ENCODE measurements at regions not wholly inside any gene's neighbourhood (a gene's known extent, or its start where the extent isn't known, plus 50 kb on each side); places are given as distances from the start of the nearest gene placed in this dataset.

DNA sequence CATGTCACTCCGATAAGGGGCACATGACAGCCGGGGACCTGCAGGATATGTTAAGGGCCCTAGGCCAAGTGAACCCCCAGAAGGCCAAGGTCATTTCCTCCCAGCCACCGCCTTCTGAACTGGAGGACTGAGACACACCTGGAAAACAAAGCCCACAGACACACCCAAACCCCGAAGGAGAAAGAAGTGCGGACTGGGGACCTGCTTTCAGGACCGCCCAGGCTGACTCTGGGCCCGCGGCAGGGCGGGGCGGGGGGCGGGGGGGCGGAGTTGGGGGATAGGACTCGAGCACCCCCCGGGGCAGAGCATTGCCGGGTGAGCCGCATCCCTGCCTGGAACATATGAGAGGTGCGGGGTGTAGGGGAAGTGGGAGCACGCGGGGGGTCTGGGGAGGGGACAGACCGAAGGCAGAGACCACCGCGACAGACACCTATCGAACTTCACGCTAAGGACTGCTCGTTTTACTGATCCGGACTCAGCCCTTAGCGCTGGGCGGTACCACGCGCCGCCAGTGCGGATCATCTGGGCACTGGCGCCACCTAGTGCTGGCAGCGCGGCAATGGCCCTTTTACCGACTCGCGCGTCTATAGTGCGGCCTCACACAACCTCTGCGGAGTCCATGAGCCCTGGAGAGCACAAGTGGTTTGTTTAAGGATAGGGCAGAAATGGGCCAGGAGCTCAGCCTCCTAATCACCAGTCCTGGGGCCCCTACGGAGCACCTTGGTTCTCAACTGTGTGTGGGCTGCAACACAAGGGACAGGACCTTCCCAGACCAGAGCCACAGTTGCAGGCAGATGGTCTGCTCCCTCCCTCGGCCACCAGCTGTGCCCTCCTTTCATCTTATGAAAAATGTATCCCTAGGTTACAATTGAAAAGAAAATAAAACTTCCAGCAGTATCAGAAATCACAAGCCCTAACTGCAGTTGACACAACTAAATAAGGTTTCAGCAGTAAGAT is 157.6 kb downstream of the HERPUD2 start (continued):
- TF ChIP-seq, protein P1, sequence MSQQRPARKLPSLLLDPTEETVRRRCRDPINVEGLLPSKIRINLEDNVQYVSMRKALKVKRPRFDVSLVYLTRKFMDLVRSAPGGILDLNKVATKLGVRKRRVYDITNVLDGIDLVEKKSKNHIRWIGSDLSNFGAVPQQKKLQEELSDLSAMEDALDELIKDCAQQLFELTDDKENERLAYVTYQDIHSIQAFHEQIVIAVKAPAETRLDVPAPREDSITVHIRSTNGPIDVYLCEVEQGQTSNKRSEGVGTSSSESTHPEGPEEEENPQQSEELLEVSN (IDR thresholded peaks at IDR 0.05; ENCODE audit: borderline replicate concordance in 1 of 2, extremely low read depth in 1 of 2, insufficient read depth in 1 of 2, insufficient read length in 1 of 2, low read depth in 1 of 2, low read length in 1 of 2, poor library complexity in 1 of 2, severe bottlenecking in 1 of 2), result peak in 1 of 2 experiments; percentile 45
- no peak for TF ChIP-seq MED1 (CRISPR knock-in tag; IDR thresholded peaks at IDR 0.05; ENCODE audit: borderline replicate concordance)
- no peak for TF ChIP-seq ZNF695 (CRISPR knock-in tag; IDR thresholded peaks at IDR 0.05)
- 0 out of 4 replicates have a peak, but pooled peaks of 1 of the 2 experiments have one; percentile 36 for TF ChIP-seq RCOR1 (IDR thresholded peaks at IDR 0.05; ENCODE audit: borderline replicate concordance in 1 of 2, low read depth in 2 of 2, low read length in 2 of 2)
- 0 out of 2 replicates have a peak, but pooled peaks have one; percentile 28 for TF ChIP-seq JUND (IDR thresholded peaks at IDR 0.05; ENCODE audit: borderline replicate concordance, low read depth, low read length)
- TF ChIP-seq JUND (tag; IDR thresholded peaks at IDR 0.05; ENCODE audit: borderline replicate concordance, low read depth, low read length), result no peak; the same call in 2 of the 3 replicates
- TF ChIP-seq POLR2G (IDR thresholded peaks at IDR 0.05; ENCODE audit: low read depth, low read length), result no peak
- peak; percentile 70 for TF ChIP-seq CREM (IDR thresholded peaks at IDR 0.05; ENCODE audit: low read depth)
- TF ChIP-seq RB1 (IDR thresholded peaks at IDR 0.05; ENCODE audit: low read depth), result peak; percentile 82
- TF ChIP-seq, protein P2, sequence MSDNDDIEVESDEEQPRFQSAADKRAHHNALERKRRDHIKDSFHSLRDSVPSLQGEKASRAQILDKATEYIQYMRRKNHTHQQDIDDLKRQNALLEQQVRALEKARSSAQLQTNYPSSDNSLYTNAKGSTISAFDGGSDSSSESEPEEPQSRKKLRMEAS (CRISPR knock-in tag; IDR thresholded peaks at IDR 0.05), result peak; percentile 31; the same call in 1 of the 2 replicates
- TF ChIP-seq MYBL2 (IDR thresholded peaks at IDR 0.05; ENCODE audit: low read depth), result no peak
- TF ChIP-seq MYBL2 (CRISPR knock-in tag; IDR thresholded peaks at IDR 0.05; ENCODE audit: borderline replicate concordance), result no peak
- TF ChIP-seq CCAR2 (IDR thresholded peaks at IDR 0.05; ENCODE audit: low read depth, low read length), result no peak
- TF ChIP-seq STAG1 (CRISPR knock-in tag; IDR thresholded peaks at IDR 0.05; ENCODE audit: borderline replicate concordance), result peak; percentile 81
- TF ChIP-seq, protein P3, sequence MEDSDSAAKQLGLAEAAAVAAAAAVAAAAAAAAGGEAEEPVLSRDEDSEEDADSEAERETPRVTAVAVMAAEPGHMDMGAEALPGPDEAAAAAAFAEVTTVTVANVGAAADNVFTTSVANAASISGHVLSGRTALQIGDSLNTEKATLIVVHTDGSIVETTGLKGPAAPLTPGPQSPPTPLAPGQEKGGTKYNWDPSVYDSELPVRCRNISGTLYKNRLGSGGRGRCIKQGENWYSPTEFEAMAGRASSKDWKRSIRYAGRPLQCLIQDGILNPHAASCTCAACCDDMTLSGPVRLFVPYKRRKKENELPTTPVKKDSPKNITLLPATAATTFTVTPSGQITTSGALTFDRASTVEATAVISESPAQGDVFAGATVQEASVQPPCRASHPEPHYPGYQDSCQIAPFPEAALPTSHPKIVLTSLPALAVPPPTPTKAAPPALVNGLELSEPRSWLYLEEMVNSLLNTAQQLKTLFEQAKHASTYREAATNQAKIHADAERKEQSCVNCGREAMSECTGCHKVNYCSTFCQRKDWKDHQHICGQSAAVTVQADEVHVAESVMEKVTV (CRISPR knock-in tag; IDR thresholded peaks at IDR 0.05), result peak; percentile 69
- TF ChIP-seq CREB1 (IDR thresholded peaks at IDR 0.05), result no peak
- TF ChIP-seq CREB1 (CRISPR knock-in tag; IDR thresholded peaks at IDR 0.05), result peak; percentile 29; the same call in 1 of the 2 replicates
- TF ChIP-seq, protein P4, sequence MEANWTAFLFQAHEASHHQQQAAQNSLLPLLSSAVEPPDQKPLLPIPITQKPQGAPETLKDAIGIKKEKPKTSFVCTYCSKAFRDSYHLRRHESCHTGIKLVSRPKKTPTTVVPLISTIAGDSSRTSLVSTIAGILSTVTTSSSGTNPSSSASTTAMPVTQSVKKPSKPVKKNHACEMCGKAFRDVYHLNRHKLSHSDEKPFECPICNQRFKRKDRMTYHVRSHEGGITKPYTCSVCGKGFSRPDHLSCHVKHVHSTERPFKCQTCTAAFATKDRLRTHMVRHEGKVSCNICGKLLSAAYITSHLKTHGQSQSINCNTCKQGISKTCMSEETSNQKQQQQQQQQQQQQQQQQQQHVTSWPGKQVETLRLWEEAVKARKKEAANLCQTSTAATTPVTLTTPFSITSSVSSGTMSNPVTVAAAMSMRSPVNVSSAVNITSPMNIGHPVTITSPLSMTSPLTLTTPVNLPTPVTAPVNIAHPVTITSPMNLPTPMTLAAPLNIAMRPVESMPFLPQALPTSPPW (CRISPR knock-in tag; IDR thresholded peaks at IDR 0.05), result peak; percentile 69
- TF ChIP-seq ZKSCAN8 (CRISPR knock-in tag; IDR thresholded peaks at IDR 0.05), result no peak
- TF ChIP-seq POLR2AphosphoS5 (IDR thresholded peaks at IDR 0.05; ENCODE audit: control insufficient read depth, insufficient read depth, low read depth, low read length), result no peak
